ENCODE measurements at regions not wholly inside any gene's neighbourhood (a gene's known extent, or its start where the extent isn't known, plus 50 kb on each side); places are given as distances from the start of the nearest gene placed in this dataset.
"Not testable (repeated sequence)": the region's sequence is repeated elsewhere in the genome, so short reads cannot be mapped to it uniquely, and the experiment has no call there.

DNA sequence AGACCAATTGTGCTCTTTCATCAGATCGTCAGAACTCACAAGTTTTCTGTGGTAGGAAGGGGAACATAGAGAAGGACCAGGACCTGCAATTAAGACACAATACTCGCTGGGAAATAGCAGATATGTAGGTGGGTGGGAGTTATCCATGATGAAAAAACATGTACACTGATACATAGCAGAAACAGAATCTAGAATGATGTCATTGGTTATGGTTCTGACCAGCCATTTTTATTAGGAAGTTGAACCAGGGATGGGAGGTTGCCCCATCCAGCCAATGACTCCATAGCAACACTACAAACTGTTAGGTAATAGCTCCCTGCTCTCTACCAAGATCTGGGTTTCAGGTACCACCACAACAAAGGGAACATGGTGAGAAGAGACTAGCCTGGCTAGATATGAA, 393.5 kb upstream of the PBX1 start:
- no peak for DNase-seq (ENCODE audit: low spot score)

DNA sequence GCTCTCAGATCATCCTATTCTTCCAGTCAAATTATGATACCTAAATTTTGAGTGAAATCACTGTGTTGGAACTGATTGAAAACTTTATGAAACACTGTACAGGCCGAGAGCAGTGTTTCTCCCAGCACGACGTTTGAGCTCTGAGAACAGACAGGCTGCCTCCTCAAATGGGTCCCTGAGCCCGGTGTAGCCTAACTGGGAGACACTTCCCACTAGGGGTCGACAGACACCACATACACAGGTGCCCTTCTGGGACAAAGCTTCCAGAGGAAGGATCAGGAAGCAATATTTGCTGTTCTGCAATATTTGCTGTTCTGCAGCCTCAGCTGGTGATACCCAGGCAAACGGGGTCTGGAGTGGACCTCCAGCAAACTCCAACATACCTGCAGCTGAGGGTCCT, 392.5 kb upstream of the PBX1 start:
- DNase-seq (ENCODE audit: low spot score) = not testable (repeated sequence)

DNA sequence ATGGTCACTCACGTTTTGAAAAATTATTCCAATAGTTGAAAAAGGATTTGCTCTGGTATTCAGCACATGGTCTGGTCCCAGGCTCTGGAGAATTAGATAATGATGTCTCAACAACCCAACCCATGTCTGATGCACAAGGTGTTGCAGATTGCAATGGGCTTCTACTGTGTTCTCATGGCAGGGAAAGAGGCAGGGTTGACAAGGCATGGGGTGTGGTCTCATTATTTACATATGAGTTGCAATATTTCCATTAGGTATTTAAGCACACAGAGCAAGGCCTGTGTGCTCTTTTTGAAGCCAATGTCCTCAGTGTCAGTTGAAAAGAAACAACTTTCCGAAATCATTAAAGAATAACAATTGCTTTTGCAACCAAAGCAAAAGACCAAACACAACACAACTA, 381.9 kb upstream of the PBX1 start:
- no peak for DNase-seq (ENCODE audit: low spot score)

DNA sequence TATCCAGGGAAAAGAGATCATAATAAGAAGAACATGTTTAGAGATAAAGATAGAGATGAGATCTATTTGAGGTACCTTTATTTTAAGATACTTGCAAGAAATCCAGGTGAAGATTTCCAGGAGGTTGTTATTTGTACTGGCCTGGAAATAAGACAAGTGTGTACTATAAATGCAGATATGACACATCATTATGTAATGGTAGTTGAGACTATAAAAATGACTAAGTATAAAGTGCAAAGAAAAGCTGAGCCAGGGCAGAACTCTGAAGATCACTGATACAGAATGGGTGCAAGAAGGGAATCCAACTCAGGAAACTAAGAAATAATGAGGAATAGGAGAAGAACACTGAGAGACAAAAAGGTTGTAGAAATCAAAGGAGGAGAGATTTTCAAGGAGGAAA, 378.2 kb upstream of the PBX1 start:
- no peak for DNase-seq (ENCODE audit: low spot score)

DNA sequence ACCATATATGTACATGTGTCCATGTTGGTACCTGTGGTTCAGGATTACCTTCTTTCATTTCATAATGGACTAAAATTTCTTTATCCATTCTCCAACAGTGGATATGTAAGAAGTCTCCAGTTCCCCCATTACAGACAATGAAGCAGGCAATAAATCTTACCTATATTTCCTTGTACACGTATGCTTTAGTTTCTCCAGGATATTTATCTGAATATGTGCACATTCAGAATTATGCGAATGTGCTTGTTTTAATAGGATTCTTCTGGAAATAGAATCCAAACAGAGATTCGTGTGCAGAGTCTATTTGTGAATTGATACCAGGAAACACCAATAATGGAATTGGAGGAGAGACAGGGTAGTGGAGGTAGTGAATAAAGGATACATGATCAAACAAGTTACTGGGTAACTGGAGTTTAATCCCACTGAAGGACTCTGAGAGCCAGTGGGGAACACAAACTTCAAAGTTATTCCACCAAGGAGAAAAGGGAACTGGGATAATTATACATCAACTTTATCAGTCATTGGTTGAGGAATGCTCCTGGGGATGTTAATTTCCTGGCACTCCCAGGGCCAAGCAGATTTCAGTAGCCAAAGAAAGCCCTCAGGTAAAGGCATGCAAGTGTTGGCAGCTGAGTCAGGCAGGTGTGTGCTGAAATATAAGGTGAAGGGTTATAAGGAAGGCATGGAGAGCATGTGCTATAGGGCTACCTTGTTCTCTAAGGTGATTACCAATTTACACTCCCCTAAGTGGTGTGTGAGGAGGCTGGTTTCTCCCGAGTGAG, 374.9 kb upstream of the PBX1 start:
- no peak for DNase-seq (ENCODE audit: low spot score)

DNA sequence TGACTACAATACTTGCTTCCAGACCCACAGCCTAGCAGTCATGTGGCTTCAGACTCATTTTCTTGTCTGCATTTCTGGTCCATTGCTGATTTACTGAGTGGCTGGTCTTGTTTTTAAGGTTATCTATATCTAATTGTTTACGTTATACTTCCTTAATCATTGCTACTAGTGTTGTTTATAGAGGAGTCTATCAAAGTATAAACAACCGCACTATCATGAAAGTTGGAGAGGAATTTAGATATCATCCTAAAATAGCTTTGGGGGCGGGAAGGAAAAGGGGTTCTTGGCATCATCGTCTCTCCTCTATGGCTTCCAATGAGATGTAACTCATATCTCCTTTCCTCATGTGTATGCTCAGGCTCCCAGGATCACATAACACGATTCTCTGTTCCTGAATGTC, 372.1 kb upstream of the PBX1 start:
- no peak for DNase-seq (ENCODE audit: low spot score)

DNA sequence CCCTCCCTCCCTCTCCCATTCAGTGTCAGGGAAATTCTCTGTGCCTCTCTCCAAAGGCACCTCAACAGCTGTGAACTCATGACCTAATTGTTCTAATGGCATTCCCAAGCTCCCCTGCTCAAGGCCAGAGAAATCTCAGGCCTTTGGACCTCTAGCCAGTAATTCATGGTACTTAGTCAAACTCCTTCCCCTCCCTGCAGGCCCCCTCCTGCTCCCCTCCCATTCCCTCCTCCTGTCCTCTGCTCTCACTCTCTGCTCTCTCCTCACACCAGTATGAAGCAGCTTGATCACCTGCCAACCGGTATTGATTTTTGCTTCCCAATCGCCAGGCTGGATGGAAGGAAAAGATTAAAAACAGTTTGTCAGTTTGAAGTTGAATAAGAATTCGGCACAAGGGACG, 370.5 kb upstream of the PBX1 start:
- DNase-seq (ENCODE audit: low spot score) = no peak

DNA sequence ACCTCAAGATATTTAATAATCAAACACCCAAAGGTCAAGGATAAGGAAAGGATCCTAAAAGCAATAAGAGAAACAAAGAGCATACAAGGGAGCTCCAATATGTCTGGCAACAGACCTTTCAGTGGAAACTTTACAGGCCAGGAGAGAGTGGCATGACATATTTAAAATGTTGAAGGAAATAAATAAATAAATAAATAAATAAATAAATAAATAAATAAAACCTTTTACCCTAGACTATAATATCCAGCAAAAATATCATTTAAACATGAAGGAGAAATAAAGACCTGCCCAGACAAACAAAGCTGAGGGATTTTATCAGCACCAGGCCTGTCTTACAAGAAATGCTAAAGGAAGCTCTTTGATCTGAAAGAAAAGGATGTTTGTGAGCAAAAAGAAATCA, 367.8 kb upstream of the PBX1 start:
- no peak for DNase-seq (ENCODE audit: low spot score)

DNA sequence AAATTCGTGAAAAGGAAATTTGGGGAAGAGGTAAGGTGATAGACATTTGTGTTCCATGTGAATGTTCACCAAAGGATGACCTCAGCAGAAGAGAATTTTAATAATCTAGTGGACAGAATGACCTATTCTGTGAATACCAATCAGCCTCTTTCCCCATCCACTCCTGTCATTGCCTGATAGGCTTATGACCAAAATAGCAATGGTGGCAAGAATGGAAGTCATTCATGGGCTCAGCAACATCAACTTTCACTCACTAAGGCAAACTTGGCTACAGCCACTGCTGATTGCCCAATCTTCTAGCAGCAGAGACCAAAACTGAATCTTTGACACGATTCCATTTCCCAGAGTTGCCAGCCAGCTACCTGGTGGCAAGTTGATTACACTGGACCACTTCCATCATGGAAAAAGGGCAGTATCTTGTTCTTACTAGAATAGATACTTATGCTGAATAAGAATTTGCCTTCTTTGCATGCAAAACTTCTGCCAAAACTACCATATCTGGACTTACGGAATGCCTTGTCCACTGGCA, 348.7 kb upstream of the PBX1 start:
- no peak for DNase-seq (ENCODE audit: low spot score)

DNA sequence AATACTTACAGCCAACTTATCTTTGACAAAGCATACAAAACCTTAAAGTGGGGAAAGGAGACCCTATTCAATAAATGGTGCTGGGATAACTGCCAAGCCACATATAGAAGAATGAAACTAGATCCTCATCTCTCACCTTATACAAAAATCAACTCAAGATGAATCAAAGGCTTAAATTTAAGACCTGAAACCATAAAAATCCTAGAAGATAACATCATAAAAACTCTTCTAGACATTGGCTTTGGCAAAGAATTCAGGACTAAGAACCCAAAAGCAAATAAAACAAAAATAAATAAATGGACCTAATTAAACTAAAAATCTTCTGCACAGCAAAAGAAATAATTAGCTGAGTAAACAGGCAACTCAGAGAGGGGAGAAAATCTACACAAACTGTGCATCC, 335.6 kb upstream of the PBX1 start:
- no peak for DNase-seq (ENCODE audit: low spot score)

DNA sequence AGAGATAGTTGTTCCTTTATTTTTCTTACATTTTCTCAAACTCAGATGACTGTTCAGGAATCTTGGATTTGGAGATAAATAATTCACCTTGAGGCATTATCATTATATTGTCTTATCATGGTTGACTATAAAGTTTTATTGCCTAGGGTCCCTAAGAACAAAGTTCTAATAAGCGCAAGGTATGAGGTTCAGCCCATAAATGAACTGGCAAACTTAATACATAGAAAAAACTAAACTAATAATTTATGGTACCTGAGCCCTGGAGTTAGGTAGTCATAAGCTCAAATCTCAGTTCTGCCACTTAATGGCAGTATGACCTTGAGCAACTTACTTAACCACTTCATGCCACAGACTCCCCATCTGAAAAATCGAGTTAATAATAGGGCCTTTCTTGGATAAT, 334.0 kb upstream of the PBX1 start:
- no peak for DNase-seq (ENCODE audit: low spot score)

DNA sequence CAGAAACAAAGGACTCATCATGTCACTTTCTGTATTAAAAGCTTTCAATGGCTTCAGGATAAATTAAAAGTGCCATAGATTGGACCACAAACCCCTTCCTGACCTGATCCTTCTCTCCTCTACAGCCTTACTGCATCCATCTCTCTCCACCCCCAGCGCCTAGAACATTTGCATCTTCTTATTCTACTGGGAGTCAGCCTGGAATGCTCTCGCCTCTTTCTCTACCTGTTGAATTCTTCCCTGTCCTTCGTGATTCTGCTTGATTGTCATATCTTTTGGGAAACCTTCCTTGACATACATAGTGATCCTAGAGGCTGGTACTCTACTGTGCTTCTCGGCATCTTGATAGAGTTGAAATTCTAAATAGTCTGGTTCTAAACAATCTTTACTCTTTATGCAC, 332.0 kb upstream of the PBX1 start:
- DNase-seq (ENCODE audit: low spot score) = no peak

DNA sequence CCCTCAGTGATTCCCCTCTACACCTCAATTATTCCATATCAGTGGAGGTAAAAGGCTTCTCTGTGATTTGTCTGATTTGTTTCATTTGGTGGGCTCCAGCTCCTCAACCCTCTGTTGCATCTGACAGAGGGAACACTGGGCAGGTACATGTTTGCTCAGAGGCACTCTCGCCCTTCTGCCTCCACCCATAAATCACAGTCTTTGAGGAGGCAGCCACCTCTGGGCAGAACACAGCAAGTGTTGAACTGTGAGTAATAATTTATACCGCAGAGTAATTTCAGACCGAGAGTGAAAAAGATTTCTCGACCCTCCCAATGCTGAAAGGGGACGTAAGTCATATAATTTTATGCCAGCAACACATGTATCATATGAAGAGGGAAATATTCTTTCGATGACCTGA, 330.1 kb upstream of the PBX1 start:
- DNase-seq (ENCODE audit: low spot score) = no peak

DNA sequence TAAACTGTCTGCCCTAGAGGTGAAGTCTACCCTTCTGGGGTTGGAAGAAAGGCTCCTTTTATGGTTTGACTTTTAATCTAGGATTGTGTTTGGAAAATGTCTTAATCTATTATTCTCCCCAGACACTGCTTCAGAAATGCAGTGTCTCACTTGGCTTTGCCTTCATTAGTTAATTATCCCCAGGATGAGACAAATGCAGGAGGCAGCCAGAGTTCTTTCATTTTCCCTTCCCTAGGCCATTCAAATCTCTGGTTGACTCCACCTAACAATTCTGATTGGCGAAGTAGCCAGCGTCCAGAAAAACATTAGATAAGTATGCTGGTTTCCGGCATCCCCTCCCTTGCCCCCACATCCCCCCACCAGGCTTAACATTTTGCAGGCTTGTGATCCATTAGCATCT, 325.8 kb upstream of the PBX1 start:
- no peak for DNase-seq (ENCODE audit: low spot score)

DNA sequence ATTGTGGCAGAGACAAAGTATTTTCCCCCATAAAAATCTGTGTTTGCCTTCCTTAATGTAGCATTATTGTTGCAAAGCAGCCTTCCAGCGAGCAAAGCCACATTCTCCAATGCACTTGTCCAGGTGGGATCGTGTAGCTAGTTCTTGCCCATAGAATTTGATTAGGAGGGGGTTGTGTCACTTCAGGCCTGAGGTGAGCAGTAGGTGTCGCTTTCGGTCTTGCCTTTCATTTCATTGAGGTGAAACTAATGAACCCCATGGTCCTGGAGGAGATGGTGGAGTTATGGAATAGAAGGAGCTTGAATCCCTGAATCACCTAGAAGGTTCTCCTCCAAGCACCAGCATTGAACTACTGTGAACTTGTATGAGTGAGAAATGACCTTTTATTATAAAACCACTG, 318.9 kb upstream of the PBX1 start:
- DNase-seq (ENCODE audit: low spot score) = no peak

DNA sequence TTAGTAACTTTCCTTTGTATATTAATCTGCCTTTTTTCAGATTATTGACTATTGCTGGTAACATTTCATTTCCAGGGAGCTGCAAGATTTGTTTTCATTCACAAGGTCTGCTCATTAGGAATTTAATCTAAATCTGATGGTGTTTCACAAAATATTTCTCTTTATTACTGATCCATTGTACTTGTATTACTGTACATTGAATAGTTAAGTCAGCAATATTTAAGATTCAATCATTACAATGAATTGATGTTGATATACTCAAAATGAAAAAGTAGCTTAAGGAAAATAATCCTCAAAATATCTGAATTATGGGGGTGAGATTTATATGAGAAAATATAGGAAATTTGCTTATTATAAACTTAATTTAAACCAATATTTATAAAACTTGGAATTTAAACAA, 308.6 kb upstream of the PBX1 start:
- DNase-seq (ENCODE audit: low spot score) = no peak

DNA sequence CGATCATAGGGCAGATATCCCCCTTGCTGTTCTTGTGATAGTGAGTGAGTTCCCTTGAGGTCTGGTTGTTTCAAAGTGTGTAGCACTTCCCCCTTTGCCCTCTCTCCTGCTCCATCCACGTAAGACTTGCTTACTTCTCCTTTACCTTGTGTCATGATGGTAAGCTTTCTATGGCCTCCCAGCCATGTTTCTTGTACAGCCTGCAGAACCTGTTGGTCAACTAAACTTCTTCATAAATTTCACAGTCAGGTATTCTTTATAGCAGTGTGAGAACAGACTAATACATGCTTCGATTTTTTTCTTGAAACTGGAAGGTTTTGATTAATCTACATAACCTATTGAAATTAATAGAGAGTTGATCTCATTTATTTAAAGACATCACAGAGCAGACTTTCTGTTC, 302.5 kb upstream of the PBX1 start:
- no peak for DNase-seq (ENCODE audit: low spot score)

DNA sequence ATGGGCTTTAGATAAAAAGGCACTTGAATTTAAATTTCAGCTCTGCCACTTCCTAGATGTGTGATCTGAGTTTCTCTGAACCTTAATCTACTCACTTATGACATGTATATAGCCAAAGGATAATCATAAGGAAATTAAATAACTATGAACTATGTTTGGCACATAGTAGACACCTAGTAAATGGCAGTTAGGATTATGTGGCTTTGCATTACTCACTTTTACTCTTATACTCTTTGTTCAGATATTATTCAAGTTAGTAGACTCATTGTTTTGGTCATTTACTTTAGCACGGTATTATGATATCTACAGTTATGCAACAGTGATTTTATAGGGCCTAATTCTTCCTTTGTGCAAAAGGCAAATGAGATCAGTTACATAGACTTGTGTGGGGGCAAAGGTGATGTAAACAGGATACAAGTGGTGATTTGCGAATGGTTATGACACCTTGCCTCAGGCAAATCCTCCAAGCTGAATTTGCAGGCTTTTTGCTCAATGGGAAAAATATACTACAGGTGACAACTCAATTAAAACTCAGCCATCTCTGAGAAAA, 297.2 kb upstream of the PBX1 start:
- DNase-seq (ENCODE audit: low spot score) = no peak

DNA sequence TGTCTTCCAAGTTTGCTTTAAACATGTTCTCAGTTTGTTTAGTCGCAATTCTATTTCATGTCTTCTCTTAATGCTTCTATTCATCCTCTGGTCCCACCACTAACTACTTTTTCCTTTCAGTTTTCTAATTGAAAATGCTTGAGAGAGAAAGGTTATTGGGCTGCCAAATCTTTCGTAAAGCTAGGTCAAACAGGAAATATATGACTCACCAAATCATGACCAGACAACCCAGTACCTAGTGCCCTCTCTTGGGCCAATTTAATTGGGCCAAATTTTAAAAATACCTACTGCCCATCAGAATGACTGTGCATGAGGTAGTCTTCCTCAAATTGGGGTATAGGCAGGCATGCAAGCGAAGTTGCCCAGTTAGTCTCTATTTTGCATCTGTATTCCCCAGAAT, 295.4 kb upstream of the PBX1 start:
- DNase-seq (ENCODE audit: low spot score) = no peak

DNA sequence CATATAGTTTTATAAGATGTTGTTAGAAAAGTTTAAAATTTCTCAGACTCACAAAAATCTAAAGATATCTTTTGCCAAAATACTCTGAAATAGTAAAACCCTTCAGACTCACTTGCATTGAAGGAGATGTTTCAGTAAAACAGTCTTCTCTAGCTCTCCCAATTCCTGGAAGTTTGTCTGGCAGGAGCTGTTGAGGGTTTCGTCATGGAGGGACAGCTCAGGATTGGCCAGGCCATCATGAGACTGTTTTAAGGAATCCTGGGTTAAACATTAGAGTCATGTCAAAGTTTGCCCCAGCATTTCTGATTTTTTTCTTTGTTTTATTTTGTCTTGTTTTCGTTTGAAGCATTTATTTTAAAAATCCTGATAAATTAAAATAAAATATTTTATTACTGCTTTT, 293.8 kb upstream of the PBX1 start:
- no peak for DNase-seq (ENCODE audit: low spot score)

DNA sequence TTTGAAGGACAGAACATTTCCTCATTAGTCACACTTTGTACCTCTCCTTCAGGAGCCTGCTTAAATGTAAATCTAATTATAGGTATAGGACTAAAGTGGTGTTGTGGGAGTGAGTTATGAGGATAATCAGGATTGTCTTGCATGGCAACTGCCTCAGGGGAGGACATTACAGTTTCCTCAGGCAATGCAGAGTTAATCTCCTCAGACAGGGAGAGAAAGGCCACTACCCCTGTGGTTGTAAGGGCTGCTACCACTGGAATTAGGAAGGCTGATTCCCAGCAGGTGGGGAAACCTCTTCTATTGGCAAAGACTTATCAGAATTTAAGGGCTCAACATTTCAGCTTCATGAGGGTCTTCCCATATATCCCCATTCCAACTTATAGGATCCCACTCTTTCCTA, 286.8 kb upstream of the PBX1 start:
- DNase-seq (ENCODE audit: low spot score) = no peak

DNA sequence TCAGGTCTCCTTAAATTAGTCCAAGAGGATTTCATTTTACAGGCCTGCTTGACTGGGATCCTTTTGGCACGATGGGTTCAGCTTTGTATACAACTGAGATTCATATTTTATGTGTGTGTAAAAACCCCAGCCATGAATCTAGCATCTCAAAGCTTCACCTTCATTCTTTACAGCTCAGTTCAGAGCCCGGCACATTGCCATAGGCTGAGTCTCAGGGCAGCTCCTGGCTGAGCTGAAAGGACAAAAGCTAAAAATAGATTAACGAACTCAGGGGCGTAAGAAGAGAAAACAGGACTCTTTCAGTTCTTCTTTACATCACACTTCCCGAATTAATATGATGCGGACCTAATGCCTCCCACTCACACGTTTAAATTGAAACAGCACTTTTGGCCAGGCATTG, 262.8 kb upstream of the PBX1 start:
- DNase-seq (ENCODE audit: low spot score) = no peak

DNA sequence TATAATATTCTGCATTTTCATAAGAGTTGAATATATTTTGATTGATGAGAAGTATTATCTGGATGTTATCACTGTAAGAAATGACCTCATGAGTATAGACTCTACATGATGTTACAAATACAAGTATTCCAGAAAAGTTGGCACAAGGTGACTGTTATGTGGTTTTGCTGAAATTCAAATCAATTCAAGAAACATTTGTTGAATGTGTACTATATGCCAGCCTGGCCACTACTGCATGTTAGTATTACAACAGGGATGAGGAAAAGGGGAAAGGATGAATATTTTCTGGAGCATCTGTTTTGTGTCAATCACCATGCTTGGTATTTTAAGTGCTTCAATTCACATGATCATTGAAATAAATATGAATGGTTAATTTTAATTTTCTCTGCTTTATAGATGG, 250.9 kb upstream of the PBX1 start:
- DNase-seq (ENCODE audit: low spot score) = no peak

DNA sequence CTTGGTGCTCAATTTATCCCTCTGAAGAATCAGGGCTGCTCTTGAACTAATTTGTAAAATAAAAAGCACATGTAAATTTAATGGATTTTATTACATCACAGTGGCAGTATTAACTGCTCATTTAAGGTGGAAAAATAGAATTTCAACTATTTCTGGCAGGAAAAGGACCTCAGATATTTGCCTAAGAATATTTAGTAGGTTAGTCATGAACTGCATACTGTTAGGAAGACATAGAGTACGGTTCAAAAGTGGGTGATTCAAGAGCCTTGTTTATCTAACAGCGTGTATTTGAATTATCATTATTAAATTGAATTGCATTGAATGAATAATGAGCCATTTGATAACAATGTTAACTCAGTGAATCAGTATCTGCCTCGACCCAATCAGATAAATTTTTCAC, 248.8 kb upstream of the PBX1 start:
- DNase-seq (ENCODE audit: low spot score) = no peak

Measured in Ammon's horn (tissue), 1 donor.